ENCODE measurements at regions not wholly inside any gene's neighbourhood (a gene's known extent, or its start where the extent isn't known, plus 50 kb on each side); places are given as distances from the start of the nearest gene placed in this dataset.

DNA sequence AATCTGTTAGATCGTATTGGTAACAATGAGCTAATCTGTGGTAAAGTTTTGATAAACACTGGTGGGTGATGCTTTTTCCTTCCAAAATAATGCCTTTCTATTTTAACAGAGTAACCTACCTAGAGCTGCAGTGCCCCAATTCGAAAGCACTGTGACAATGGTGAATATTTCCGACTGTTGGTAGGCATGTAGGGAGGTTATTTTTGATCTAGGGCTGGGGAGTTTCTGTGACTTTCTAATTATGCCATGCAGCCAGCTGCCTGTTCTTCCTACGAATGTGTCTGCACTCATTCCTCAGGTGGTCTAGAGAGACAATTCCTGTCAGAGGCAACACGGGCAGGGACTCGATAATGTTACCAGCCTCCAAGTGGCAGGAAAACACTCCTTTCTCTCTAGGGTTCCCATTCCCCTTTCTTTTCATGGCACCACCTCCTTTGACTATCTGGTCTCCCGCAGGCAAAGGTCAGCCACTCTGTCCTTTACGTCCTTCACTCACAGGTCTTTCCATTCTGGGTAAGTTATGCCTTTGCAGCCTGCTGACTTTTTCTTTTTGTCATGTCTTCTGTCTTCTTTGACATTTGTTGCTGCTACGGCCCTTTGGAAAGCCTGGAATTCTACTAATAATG, 167.2 kb upstream of the MGAT5 start:
- H3K4me3 ChIP-seq (ENCODE audit: control insufficient read depth, low read depth, low read length), result no peak overlapping the region
- TF ChIP-seq CTCF (IDR thresholded peaks at IDR 0.05; ENCODE audit: control insufficient read depth, insufficient read depth, low read depth, low read length, missing control alignments), result no peak
- DNase-seq (ENCODE audit: low read depth), result no peak

DNA sequence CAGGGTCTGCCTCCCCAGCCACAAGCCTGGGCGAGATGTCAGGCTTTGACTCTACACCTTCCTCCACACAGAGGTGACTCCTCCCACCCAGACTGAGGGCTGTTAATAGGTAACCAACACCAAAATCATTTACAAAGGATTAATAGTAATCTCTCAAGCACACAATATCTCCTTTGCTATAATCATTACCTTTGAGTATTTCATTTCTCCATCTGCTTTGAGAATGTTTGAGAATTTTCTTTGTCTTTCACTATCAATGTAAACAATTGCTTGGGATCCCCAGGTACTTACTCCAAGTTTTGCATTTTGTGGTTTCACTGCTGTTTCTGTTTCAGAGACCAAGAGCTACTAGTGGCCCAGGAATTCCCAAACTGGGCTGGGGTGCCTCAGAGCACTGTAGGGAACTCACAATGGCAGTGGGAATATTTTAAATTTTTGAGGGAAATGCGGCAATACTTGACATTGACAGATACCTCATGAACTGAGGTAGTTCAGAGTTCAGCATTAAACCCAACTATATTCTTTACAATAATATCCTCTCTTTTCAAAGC, 166.4 kb upstream of the MGAT5 start:
- DNase-seq (ENCODE audit: low read depth), result no peak
- no peak for TF ChIP-seq CTCF (IDR thresholded peaks at IDR 0.05; ENCODE audit: control insufficient read depth, insufficient read depth, low read depth, low read length, missing control alignments)
- H3K4me3 ChIP-seq (ENCODE audit: control insufficient read depth, low read depth, low read length), result no peak overlapping the region

GRCh38 chr2:134089454-134089853, 164.4 kb upstream of the MGAT5 start:
- TF ChIP-seq CTCF (IDR thresholded peaks at IDR 0.05; ENCODE audit: control insufficient read depth, insufficient read depth, low read depth, low read length, missing control alignments), result no peak
- H3K4me3 ChIP-seq (ENCODE audit: control insufficient read depth, low read depth, low read length), result no peak overlapping the region
- no peak for DNase-seq (ENCODE audit: low read depth)

GRCh38 chr2:134097740-134098139, 156.1 kb upstream of the MGAT5 start:
- TF ChIP-seq CTCF (IDR thresholded peaks at IDR 0.05; ENCODE audit: control insufficient read depth, insufficient read depth, low read depth, low read length, missing control alignments), result no peak
- H3K4me3 ChIP-seq (ENCODE audit: control insufficient read depth, low read depth, low read length), result no peak overlapping the region
- no peak for DNase-seq (ENCODE audit: low read depth)

DNA sequence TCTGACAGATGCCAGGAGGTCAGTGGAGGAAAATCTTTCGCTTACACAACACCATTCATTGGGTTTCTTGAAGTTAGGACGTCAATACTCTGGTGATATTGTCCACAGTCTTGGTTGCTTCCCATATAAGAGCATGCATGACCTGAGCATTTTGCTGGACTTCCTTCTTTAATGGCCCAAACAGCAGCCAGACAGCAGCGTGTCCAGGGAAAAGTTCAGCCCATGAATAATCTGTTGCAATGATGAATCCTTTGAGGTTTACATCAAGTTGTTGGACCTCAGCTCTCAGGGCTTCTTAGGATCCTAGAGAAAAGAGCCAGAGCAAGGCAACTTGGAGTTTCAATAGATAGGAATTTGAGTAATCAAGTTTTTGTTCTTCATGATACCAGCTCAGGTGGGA, 155.6 kb upstream of the MGAT5 start:
- H3K4me3 ChIP-seq (ENCODE audit: control insufficient read depth, low read depth, low read length), result no peak overlapping the region
- no peak for DNase-seq (ENCODE audit: low read depth)

GRCh38 chr2:134099273-134099672, 154.6 kb upstream of the MGAT5 start:
- H3K4me3 ChIP-seq (ENCODE audit: control insufficient read depth, low read depth, low read length), result no peak overlapping the region
- TF ChIP-seq CTCF (IDR thresholded peaks at IDR 0.05; ENCODE audit: control insufficient read depth, insufficient read depth, low read depth, low read length, missing control alignments), result no peak

More for the DNA sequence above, 155.6 kb upstream of the MGAT5 start:
- TF ChIP-seq CTCF (IDR thresholded peaks at IDR 0.05; ENCODE audit: control insufficient read depth, insufficient read depth, low read depth, low read length, missing control alignments), result no peak

More at GRCh38 chr2:134099273-134099672, 154.6 kb upstream of the MGAT5 start:
- no peak for DNase-seq (ENCODE audit: low read depth)

Data from AG09309 (cell line).